VCaP (cell line): ENCODE measurements at regions not wholly inside any gene's neighbourhood (a gene's known extent, or its start where the extent isn't known, plus 50 kb on each side); places are given as distances from the start of the nearest gene placed in this dataset.

Experiments
- H3K27ac ChIP-seq: fragments of 450-650 bp; 2 replicates; pipeline ENCODE4 v1.5.1; 2017
- CTCF ChIP-seq: fragments of 450-650 bp; conservative IDR thresholded peaks from 2 replicates; pipeline ENCODE4 v1.5.1; 2017; ENCODE audit warnings: mild to moderate bottlenecking, moderate library complexity

GRCh38 chr4:73001885-73002284 is 67.6 kb downstream of the COX18 start:
- H3K27ac ChIP-seq: no peak overlapping the region
- no peak for TF ChIP-seq CTCF

- no peak for TF ChIP-seq CTCF
- H3K27ac ChIP-seq: no peak overlapping the region
Measured at GRCh38 chr4:72997409-72997808, 72.1 kb downstream of the COX18 start.

GRCh38 chr4:72994670-72995069 is 74.8 kb downstream of the COX18 start:
- no peak overlapping the region for H3K27ac ChIP-seq
- no peak for TF ChIP-seq CTCF

GRCh38 chr4:72993876-72994275 is 75.6 kb downstream of the COX18 start:
- TF ChIP-seq CTCF: no peak
- H3K27ac ChIP-seq: no peak overlapping the region

GRCh38 chr4:72991873-72992272 is 77.6 kb downstream of the COX18 start:
- no peak for TF ChIP-seq CTCF
- H3K27ac ChIP-seq: no peak overlapping the region

GRCh38 chr4:72987741-72988729 is 81.5 kb downstream of the COX18 start:
- H3K27ac ChIP-seq: no peak overlapping the region
- peak; percentile 66 for TF ChIP-seq CTCF

GRCh38 chr4:72984351-72984750 is 85.2 kb downstream of the COX18 start:
- no peak overlapping the region for H3K27ac ChIP-seq
- no peak for TF ChIP-seq CTCF
